ENCODE measurements at regions not wholly inside any gene's neighbourhood (a gene's known extent, or its start where the extent isn't known, plus 50 kb on each side); places are given as distances from the start of the nearest gene placed in this dataset.
"Not testable (repeated sequence)": the region's sequence is repeated elsewhere in the genome, so short reads cannot be mapped to it uniquely, and the experiment has no call there.

- Histone ChIP-seq H3K4me3 (ENCODE audit: low read depth in 1 of 2, low read length in 2 of 2) (no peak overlapping the region), H3K4me1 (ENCODE audit: insufficient read depth, low read length) (no peaks in the 10 kb centered on the region), H3K27me3 (ENCODE audit: insufficient read depth, low read length, poor library complexity) (no peaks in the 10 kb centered on the region), H3K9me3 (ENCODE audit: insufficient read depth, low read length, severe bottlenecking) (no peaks in the 10 kb centered on the region), H2AFZ (ENCODE audit: low read depth, low read length) (no peak overlapping the region), H3K79me2 (ENCODE audit: insufficient read depth, low read length) (no peaks in the 10 kb centered on the region), H4K20me1 (ENCODE audit: insufficient read depth, low read length) (no peaks in the 10 kb centered on the region), H3K4me2 (ENCODE audit: insufficient read depth, low read length) (no peak overlapping the region), H3K9ac (ENCODE audit: low read depth, low read length) (no peak overlapping the region), H3K36me3 (ENCODE audit: insufficient read depth, low read length) (no peaks in the 10 kb centered on the region), H3K27ac (ENCODE audit: low read length) (no peak overlapping the region)
- ATAC-seq (ENCODE audit: insufficient read depth, low read depth) = no peak
- no peak for DNase-seq
- TF ChIP-seq CTCF (IDR thresholded peaks at IDR 0.05; ENCODE audit: borderline replicate concordance, extremely low read depth, low read length, poor library complexity, severe bottlenecking) (no peak), EZH2 (IDR thresholded peaks at IDR 0.05; ENCODE audit: borderline replicate concordance, low read depth, low read length, severe bottlenecking) (no peak)
Measured at GRCh38 chr6:74408844-74409243, 712.8 kb downstream of the CD109 start.

GRCh38 chr6:74404366-74404765, 708.4 kb downstream of the CD109 start:
- DNase-seq (no peak), ATAC-seq (ENCODE audit: insufficient read depth, low read depth) (no peak)
- no peak overlapping the region for H3K9ac ChIP-seq (ENCODE audit: low read depth, low read length)
- H3K36me3 ChIP-seq (ENCODE audit: insufficient read depth, low read length) = no peaks in the 10 kb centered on the region
- no peaks in the 10 kb centered on the region for H4K20me1 ChIP-seq (ENCODE audit: insufficient read depth, low read length)
- H3K4me3 ChIP-seq (ENCODE audit: low read depth in 1 of 2, low read length in 2 of 2) = no peak overlapping the region
- H3K27ac ChIP-seq (ENCODE audit: low read length) = no peak overlapping the region
- no peaks in the 10 kb centered on the region for H3K4me1 ChIP-seq (ENCODE audit: insufficient read depth, low read length)
- no peak for TF ChIP-seq EZH2 (IDR thresholded peaks at IDR 0.05; ENCODE audit: borderline replicate concordance, low read depth, low read length, severe bottlenecking)
- TF ChIP-seq CTCF (IDR thresholded peaks at IDR 0.05; ENCODE audit: borderline replicate concordance, extremely low read depth, low read length, poor library complexity, severe bottlenecking) = no peak
- H2AFZ ChIP-seq (ENCODE audit: low read depth, low read length) = no peak overlapping the region
- no peaks in the 10 kb centered on the region for H3K27me3 ChIP-seq (ENCODE audit: insufficient read depth, low read length, poor library complexity)
- H3K4me2 ChIP-seq (ENCODE audit: insufficient read depth, low read length) = no peak overlapping the region
- no peaks in the 10 kb centered on the region for H3K79me2 ChIP-seq (ENCODE audit: insufficient read depth, low read length)
- H3K9me3 ChIP-seq (ENCODE audit: insufficient read depth, low read length, severe bottlenecking) = no peaks in the 10 kb centered on the region

- Histone ChIP-seq H3K4me2 (ENCODE audit: insufficient read depth, low read length) (no peak overlapping the region), H3K27ac (ENCODE audit: low read length) (no peak overlapping the region), H3K4me3 (ENCODE audit: low read depth in 1 of 2, low read length in 2 of 2) (no peak overlapping the region), H3K9me3 (ENCODE audit: insufficient read depth, low read length, severe bottlenecking) (no peaks in the 10 kb centered on the region), H2AFZ (ENCODE audit: low read depth, low read length) (no peak overlapping the region), H3K4me1 (ENCODE audit: insufficient read depth, low read length) (no peaks in the 10 kb centered on the region), H3K36me3 (ENCODE audit: insufficient read depth, low read length) (no peaks in the 10 kb centered on the region), H4K20me1 (ENCODE audit: insufficient read depth, low read length) (no peaks in the 10 kb centered on the region), H3K79me2 (ENCODE audit: insufficient read depth, low read length) (no peaks in the 10 kb centered on the region), H3K27me3 (ENCODE audit: insufficient read depth, low read length, poor library complexity) (no peaks in the 10 kb centered on the region), H3K9ac (ENCODE audit: low read depth, low read length) (no peak overlapping the region)
- DNase-seq (no peak), ATAC-seq (ENCODE audit: insufficient read depth, low read depth) (no peak)
- TF ChIP-seq EZH2 (IDR thresholded peaks at IDR 0.05; ENCODE audit: borderline replicate concordance, low read depth, low read length, severe bottlenecking) (no peak), CTCF (IDR thresholded peaks at IDR 0.05; ENCODE audit: borderline replicate concordance, extremely low read depth, low read length, poor library complexity, severe bottlenecking) (no peak)
Measured at GRCh38 chr6:74402781-74403180, 706.8 kb downstream of the CD109 start.

- not testable (repeated sequence) for H2AFZ ChIP-seq (ENCODE audit: low read depth, low read length); H3K9me3 ChIP-seq (ENCODE audit: insufficient read depth, low read length, severe bottlenecking); H3K79me2 ChIP-seq (ENCODE audit: insufficient read depth, low read length); H4K20me1 ChIP-seq (ENCODE audit: insufficient read depth, low read length); H3K9ac ChIP-seq (ENCODE audit: low read depth, low read length); DNase-seq; H3K4me2 ChIP-seq (ENCODE audit: insufficient read depth, low read length); H3K27me3 ChIP-seq (ENCODE audit: insufficient read depth, low read length, poor library complexity); H3K4me1 ChIP-seq (ENCODE audit: insufficient read depth, low read length); H3K36me3 ChIP-seq (ENCODE audit: insufficient read depth, low read length); H3K27ac ChIP-seq (ENCODE audit: low read length); ATAC-seq (ENCODE audit: insufficient read depth, low read depth); H3K4me3 ChIP-seq (ENCODE audit: low read depth in 1 of 2, low read length in 2 of 2)
Measured at GRCh38 chr6:74378437-74378836, 682.4 kb downstream of the CD109 start.
